ENCODE measurements at regions not wholly inside any gene's neighbourhood (a gene's known extent, or its start where the extent isn't known, plus 50 kb on each side); places are given as distances from the start of the nearest gene placed in this dataset.

- TF ChIP-seq GPN1 (CRISPR knock-in tag; IDR thresholded peaks at IDR 0.05; ENCODE audit: borderline replicate concordance) = no peak
- no peak for TF ChIP-seq TBP (CRISPR knock-in tag; IDR thresholded peaks at IDR 0.05)
- TF ChIP-seq MXI1 (IDR thresholded peaks at IDR 0.05; ENCODE audit: borderline replicate concordance, low read depth, low read length) = no peak
Measured at GRCh38 chr2:5364361-5364760, 327.8 kb upstream of the SOX11 start.
